ENCODE measurements at regions not wholly inside any gene's neighbourhood (a gene's known extent, or its start where the extent isn't known, plus 50 kb on each side); places are given as distances from the start of the nearest gene placed in this dataset.

DNA sequence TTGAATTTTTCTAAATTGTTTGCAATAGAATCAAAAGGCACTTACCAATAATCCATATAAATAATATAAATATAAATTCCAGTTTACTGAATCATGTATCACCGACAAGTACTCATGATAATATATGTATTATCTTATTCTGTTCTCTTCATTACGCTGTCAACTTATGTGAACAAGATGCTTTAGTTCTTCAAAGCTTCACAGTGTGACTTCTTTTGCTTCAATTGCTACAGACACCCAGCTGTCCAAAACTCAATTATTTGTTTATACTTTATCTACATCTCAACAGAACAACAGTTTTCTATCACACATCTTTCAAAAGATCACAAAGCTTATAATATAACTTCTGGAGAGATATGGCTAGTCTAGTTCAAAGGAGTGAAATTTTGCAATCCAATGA is 1499.9 kb upstream of the PCDH10 start:
- TF ChIP-seq POLR2AphosphoS5 (IDR thresholded peaks at IDR 0.05; ENCODE audit: low read depth, low read length): no peak
- TF ChIP-seq SPI1 (IDR thresholded peaks at IDR 0.05; ENCODE audit: low read depth, low read length): no peak

Data from GM12891 (cell line).